ENCODE measurements at regions not wholly inside any gene's neighbourhood (a gene's known extent, or its start where the extent isn't known, plus 50 kb on each side); places are given as distances from the start of the nearest gene placed in this dataset.

- TF ChIP-seq EP300 (IDR thresholded peaks at IDR 0.05) = no peak
- Histone ChIP-seq H3K27me3 (no peaks in the 10 kb centered on the region), H3K4me1 (no peaks in the 10 kb centered on the region), H3K27ac (no peak overlapping the region), H3K4me3 (no peak overlapping the region), H3K36me3 (no peaks in the 10 kb centered on the region), H3K9me3 (no peaks in the 10 kb centered on the region)
- WGBS, 2 donors (ENCODE audit: low coverage in 1 of 2) = no CpG with 5 or more reads among the region's 1 CpG
- ATAC-seq = no peak
Observed at GRCh38 chr17:51402899-51403298, 142.6 kb downstream of the UTP18 start.

GRCh38 chr17:51407576-51407975 is 147.2 kb downstream of the UTP18 start:
- no peaks in the 10 kb centered on the region for H3K4me1 ChIP-seq
- WGBS, 2 donors (ENCODE audit: low coverage in 1 of 2) = 81% methylated on average over 2 of the region's 5 CpGs; no CpG with 5 or more reads in 1 of the 2 donors
- no peak overlapping the region for H3K4me3 ChIP-seq
- ATAC-seq = no peak
- H3K36me3 ChIP-seq = no peaks in the 10 kb centered on the region
- no peaks in the 10 kb centered on the region for H3K9me3 ChIP-seq
- H3K27me3 ChIP-seq = peaks cover 15% of the 10 kb centered on the region
- no peak for TF ChIP-seq EP300 (IDR thresholded peaks at IDR 0.05)
- no peak for TF ChIP-seq CTCF (IDR thresholded peaks at IDR 0.05)
- TF ChIP-seq POLR2A (IDR thresholded peaks at IDR 0.05) = no peak
- TF ChIP-seq POLR2AphosphoS5 (IDR thresholded peaks at IDR 0.05) = no peak
- no peak overlapping the region for H3K27ac ChIP-seq

GRCh38 chr17:51419476-51419875 is 159.1 kb downstream of the UTP18 start:
- WGBS, 2 donors (ENCODE audit: low coverage in 1 of 2) = 70 to 80% methylated on average over 2 of the region's 2 CpGs
- H3K36me3 ChIP-seq = no peaks in the 10 kb centered on the region
- H3K27ac ChIP-seq = no peak overlapping the region

GRCh38 chr17:51421525-51421924 is 161.2 kb downstream of the UTP18 start:
- no peaks in the 10 kb centered on the region for H3K4me1 ChIP-seq
- 56 to 80% methylated on average over 2 to 3 of the region's 3 CpGs for WGBS, 2 donors (ENCODE audit: low coverage in 1 of 2)
- H3K27me3 ChIP-seq = peaks cover 7% of the 10 kb centered on the region
- TF ChIP-seq CTCF (IDR thresholded peaks at IDR 0.05) (no peak), POLR2A (IDR thresholded peaks at IDR 0.05) (no peak), POLR2AphosphoS5 (IDR thresholded peaks at IDR 0.05) (no peak), EP300 (IDR thresholded peaks at IDR 0.05) (no peak)
- H3K27ac ChIP-seq = no peak overlapping the region
- ATAC-seq = no peak
- H3K9me3 ChIP-seq = no peaks in the 10 kb centered on the region
- H3K4me3 ChIP-seq = no peak overlapping the region
- no peaks in the 10 kb centered on the region for H3K36me3 ChIP-seq

More at GRCh38 chr17:51419476-51419875, 159.1 kb downstream of the UTP18 start:
- Histone ChIP-seq H3K9me3 (no peaks in the 10 kb centered on the region), H3K27me3 (peaks cover 7% of the 10 kb centered on the region), H3K4me1 (no peaks in the 10 kb centered on the region), H3K4me3 (no peak overlapping the region)
- ATAC-seq = no peak
- TF ChIP-seq CTCF (IDR thresholded peaks at IDR 0.05) = no peak
- TF ChIP-seq POLR2A (IDR thresholded peaks at IDR 0.05) = no peak
- no peak for TF ChIP-seq EP300 (IDR thresholded peaks at IDR 0.05)

DNA sequence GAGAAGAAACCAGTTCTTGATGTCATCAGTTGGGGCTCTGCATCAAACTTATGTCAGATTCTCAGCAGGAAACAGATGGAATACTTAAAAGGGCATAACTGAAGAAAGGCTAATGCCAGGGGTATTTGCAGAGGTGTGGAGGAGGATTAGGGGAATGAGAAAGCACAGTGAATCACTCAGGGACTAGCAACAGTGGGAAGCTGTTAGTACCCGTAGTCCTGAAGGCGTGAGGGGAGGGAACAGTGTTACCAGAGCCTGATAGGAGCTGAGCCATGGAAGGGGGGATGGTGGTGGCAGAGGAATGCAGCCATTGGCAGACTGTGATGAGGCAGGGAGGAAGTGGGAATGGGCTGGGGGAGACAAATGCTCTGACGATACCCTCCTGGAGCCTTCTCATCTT is 162.3 kb downstream of the UTP18 start:
- TF ChIP-seq POLR2AphosphoS5 (IDR thresholded peaks at IDR 0.05) = no peak
- TF ChIP-seq POLR2A (IDR thresholded peaks at IDR 0.05) = no peak
- TF ChIP-seq CTCF (IDR thresholded peaks at IDR 0.05) = no peak
- 45 to 54% methylated on average over 2 to 3 of the region's 3 CpGs for WGBS, 2 donors (ENCODE audit: low coverage in 1 of 2)
- Histone ChIP-seq H3K4me1 (no peaks in the 10 kb centered on the region), H3K27me3 (peaks cover 7% of the 10 kb centered on the region), H3K9me3 (no peaks in the 10 kb centered on the region), H3K27ac (no peak overlapping the region), H3K36me3 (no peaks in the 10 kb centered on the region), H3K4me3 (no peak overlapping the region)
- no peak for ATAC-seq
